OCI-LY1 (cell line): ENCODE measurements at regions not wholly inside any gene's neighbourhood (a gene's known extent, or its start where the extent isn't known, plus 50 kb on each side); places are given as distances from the start of the nearest gene placed in this dataset.

Experiments used
- H2AFZ ChIP-seq: fragments of 200-600 bp; sonication (generic), shearing (Covaris generic); 2 replicates; pipeline ENCODE4 v1.6.0; 2014; ENCODE audit warnings: antibody characterized with exemption, mild to moderate bottlenecking, low read length
- H3F3A ChIP-seq: fragments of 200-600 bp; sonication (generic), shearing (Covaris generic); 2 replicates; pipeline ENCODE4 v1.6.0; 2014; ENCODE audit warnings: mild to moderate bottlenecking, antibody characterized with exemption, low read length, moderate library complexity; ENCODE audit not compliant: insufficient read depth
- H3K27ac ChIP-seq: fragments of 200-600 bp; sonication (generic); 2 replicates; pipeline ENCODE4 v1.5.1; 2014; ENCODE audit warnings: low read length, mixed run types, mild to moderate bottlenecking, low read depth; ENCODE audit not compliant: poor library complexity, severe bottlenecking
- H3K27me3 ChIP-seq: fragments of 200-600 bp; sonication (generic); 2 replicates; pipeline ENCODE4 v1.6.0; 2014; ENCODE audit warnings: antibody characterized with exemption, mild to moderate bottlenecking, low read length, moderate library complexity; ENCODE audit not compliant: insufficient read depth
- H3K36me3 ChIP-seq: fragments of 200-600 bp; sonication (generic); 2 replicates; pipeline ENCODE4 v1.6.1; 2014; ENCODE audit warnings: mild to moderate bottlenecking, antibody characterized with exemption, low read length, moderate library complexity, mixed read lengths; ENCODE audit not compliant: insufficient read depth
- H3K4me1 ChIP-seq: fragments of 200-600 bp; sonication (generic); 2 replicates; pipeline ENCODE4 v1.5.1; 2014; ENCODE audit warnings: mild to moderate bottlenecking, low read length, moderate library complexity; ENCODE audit not compliant: insufficient read depth, severe bottlenecking
- H3K4me2 ChIP-seq: fragments of 200-600 bp; sonication (generic), shearing (Covaris generic); 2 replicates; pipeline ENCODE4 v1.6.1; 2014; ENCODE audit warnings: low read length
- H3K4me3 ChIP-seq: fragments of 200-600 bp; sonication (generic); 2 replicates; pipeline ENCODE4 v1.5.1; 2014; ENCODE audit warnings: low read length, low read depth, mild to moderate bottlenecking, mixed read lengths; ENCODE audit not compliant: poor library complexity, severe bottlenecking
- H3K79me2 ChIP-seq: fragments of 200-600 bp; shearing (Covaris generic); 2 replicates; pipeline ENCODE4 v1.6.1; 2016; ENCODE audit warnings: mixed run types, low read length, mixed read lengths; ENCODE audit not compliant: insufficient read depth
- H3K9ac ChIP-seq: fragments of 200-600 bp; sonication (generic), shearing (Covaris generic); 2 replicates; pipeline ENCODE4 v1.6.1; 2014; ENCODE audit warnings: mild to moderate bottlenecking, low read length, mixed read lengths
- H3K9me2 ChIP-seq: fragments of 200-600 bp; sonication (generic), shearing (Covaris generic); 2 replicates; pipeline ENCODE4 v1.6.1; 2014; ENCODE audit warnings: low read depth, mild to moderate bottlenecking, low read length, mixed read lengths
- H3K9me3 ChIP-seq: fragments of 200-600 bp; shearing (Covaris generic); 2 replicates; pipeline ENCODE4 v1.6.1; 2014; ENCODE audit warnings: low read length, mixed read lengths
- H4K20me1 ChIP-seq: fragments of 200-600 bp; sonication (generic), shearing (Covaris generic); 2 replicates; pipeline ENCODE4 v1.6.0; 2016; ENCODE audit warnings: mild to moderate bottlenecking, low read length; ENCODE audit not compliant: insufficient read depth
- EZH2 ChIP-seq: fragments of 200-600 bp; sonication (generic), shearing (Covaris generic); IDR thresholded peaks from 2 replicates; pipeline ENCODE4 v1.8.0; 2017; ENCODE audit warnings: borderline replicate concordance, mixed run types, mild to moderate bottlenecking, antibody characterized with exemption, low read length, moderate library complexity, mixed read lengths
- TF ChIP-seq, protein P1 (sequence below): fragments of 200-600 bp; sonication (generic), shearing (Covaris generic); IDR thresholded peaks from 2 replicates; pipeline ENCODE4 v1.5.1; 2017; ENCODE audit warnings: mild to moderate bottlenecking, antibody characterized with exemption, low read length, moderate library complexity, mixed read lengths

GRCh38 chr9:82299870-82300269 lies 311.3 kb downstream of the SPATA31D1 start:
- H3K4me1 ChIP-seq: no peaks in the 10 kb centered on the region
- H3K36me3 ChIP-seq: no peaks in the 10 kb centered on the region
- H4K20me1 ChIP-seq: no peaks in the 10 kb centered on the region
- H3K27me3 ChIP-seq: no peaks in the 10 kb centered on the region
- no peak overlapping the region for H2AFZ ChIP-seq
- no peak overlapping the region for H3K4me3 ChIP-seq
- TF ChIP-seq, protein P1, sequence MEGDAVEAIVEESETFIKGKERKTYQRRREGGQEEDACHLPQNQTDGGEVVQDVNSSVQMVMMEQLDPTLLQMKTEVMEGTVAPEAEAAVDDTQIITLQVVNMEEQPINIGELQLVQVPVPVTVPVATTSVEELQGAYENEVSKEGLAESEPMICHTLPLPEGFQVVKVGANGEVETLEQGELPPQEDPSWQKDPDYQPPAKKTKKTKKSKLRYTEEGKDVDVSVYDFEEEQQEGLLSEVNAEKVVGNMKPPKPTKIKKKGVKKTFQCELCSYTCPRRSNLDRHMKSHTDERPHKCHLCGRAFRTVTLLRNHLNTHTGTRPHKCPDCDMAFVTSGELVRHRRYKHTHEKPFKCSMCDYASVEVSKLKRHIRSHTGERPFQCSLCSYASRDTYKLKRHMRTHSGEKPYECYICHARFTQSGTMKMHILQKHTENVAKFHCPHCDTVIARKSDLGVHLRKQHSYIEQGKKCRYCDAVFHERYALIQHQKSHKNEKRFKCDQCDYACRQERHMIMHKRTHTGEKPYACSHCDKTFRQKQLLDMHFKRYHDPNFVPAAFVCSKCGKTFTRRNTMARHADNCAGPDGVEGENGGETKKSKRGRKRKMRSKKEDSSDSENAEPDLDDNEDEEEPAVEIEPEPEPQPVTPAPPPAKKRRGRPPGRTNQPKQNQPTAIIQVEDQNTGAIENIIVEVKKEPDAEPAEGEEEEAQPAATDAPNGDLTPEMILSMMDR: no peak
- no peak for TF ChIP-seq EZH2
- H3K9me3 ChIP-seq: peaks cover 7% of the 10 kb centered on the region
- no peaks in the 10 kb centered on the region for H3K9me2 ChIP-seq
- H3K4me2 ChIP-seq: no peak overlapping the region
- no peak overlapping the region for H3K27ac ChIP-seq
- no peaks in the 10 kb centered on the region for H3F3A ChIP-seq
- no peak overlapping the region for H3K9ac ChIP-seq
- H3K79me2 ChIP-seq: no peaks in the 10 kb centered on the region

DNA sequence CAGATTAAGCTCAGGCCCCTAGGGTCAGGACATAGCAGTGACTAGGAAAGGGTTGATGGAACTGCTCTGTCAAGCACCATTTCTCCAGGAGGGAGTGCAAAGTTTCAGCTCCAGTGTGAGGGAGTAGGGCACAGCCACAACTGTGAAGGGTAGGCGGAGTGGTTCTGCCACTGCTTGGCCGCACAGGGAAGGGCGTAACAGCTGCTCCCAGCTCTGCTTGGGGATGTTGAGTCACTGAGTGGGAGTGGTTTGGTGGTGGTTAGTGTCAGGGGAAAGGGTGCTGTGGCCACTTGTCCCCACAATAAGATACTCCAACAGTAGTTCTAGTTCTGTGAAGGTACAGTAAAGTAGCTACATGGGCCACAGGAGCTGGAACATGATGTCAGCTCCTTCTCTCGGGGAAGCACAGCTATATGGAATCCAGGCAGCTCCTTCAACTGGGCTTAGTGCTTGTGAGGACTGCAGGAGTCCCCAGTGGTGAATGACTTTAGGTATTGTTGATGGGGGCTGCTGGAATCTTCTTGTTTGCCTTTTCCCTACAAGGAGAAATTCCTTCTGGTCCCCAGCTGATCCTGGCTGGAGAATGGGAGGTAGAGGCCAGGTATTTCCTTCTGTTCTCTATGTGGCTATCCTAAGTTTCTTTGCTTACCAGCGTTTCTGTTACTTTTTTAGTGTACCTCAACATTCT lies 314.5 kb downstream of the SPATA31D1 start:
- no peaks in the 10 kb centered on the region for H3K27me3 ChIP-seq
- H3K9ac ChIP-seq: no peak overlapping the region
- no peaks in the 10 kb centered on the region for H4K20me1 ChIP-seq
- no peak overlapping the region for H2AFZ ChIP-seq
- H3K9me2 ChIP-seq: no peaks in the 10 kb centered on the region
- H3K4me3 ChIP-seq: no peak overlapping the region
- no peaks in the 10 kb centered on the region for H3K36me3 ChIP-seq
- H3K9me3 ChIP-seq: peaks cover 7% of the 10 kb centered on the region
- H3K79me2 ChIP-seq: no peaks in the 10 kb centered on the region
- no peaks in the 10 kb centered on the region for H3F3A ChIP-seq
- no peak overlapping the region for H3K27ac ChIP-seq
- TF ChIP-seq EZH2: no peak
- TF ChIP-seq, protein P1: no peak
- H3K4me2 ChIP-seq: no peak overlapping the region
- no peaks in the 10 kb centered on the region for H3K4me1 ChIP-seq

- no peaks in the 10 kb centered on the region for H3K79me2 ChIP-seq
- no peaks in the 10 kb centered on the region for H3K27me3 ChIP-seq
- no peaks in the 10 kb centered on the region for H4K20me1 ChIP-seq
- H3K36me3 ChIP-seq: no peaks in the 10 kb centered on the region
- no peak overlapping the region for H2AFZ ChIP-seq
- H3K9me2 ChIP-seq: no peaks in the 10 kb centered on the region
- H3K27ac ChIP-seq: no peak overlapping the region
- no peak for TF ChIP-seq EZH2
- TF ChIP-seq, protein P1: no peak
- H3K9me3 ChIP-seq: no peaks in the 10 kb centered on the region
- H3K9ac ChIP-seq: no peak overlapping the region
- no peaks in the 10 kb centered on the region for H3K4me1 ChIP-seq
- no peak overlapping the region for H3K4me2 ChIP-seq
- no peak overlapping the region for H3K4me3 ChIP-seq
- H3F3A ChIP-seq: no peaks in the 10 kb centered on the region
These were observed 320.3 kb downstream of the SPATA31D1 start for GRCh38 chr9:82308836-82309235.
